RWPE1 (cell line): ENCODE measurements at regions not wholly inside any gene's neighbourhood (a gene's known extent, or its start where the extent isn't known, plus 50 kb on each side); places are given as distances from the start of the nearest gene placed in this dataset.

Experiments
- CTCF ChIA-PET: fragments of 350-600 bp; sonication (Branson Sonifier 250); formaldehyde crosslinking; extraction: SDS; loops from one replicate; lab custom pipeline; 2021; lab: Yijun Ruan, JAX
- POLR2A ChIA-PET: fragments of 400-600 bp; formaldehyde crosslinking; extraction: SDS; loops from one replicate; lab custom pipeline; 2020; ENCODE audit warnings: antibody characterized with exemption; ENCODE audit not compliant: low non-redundant PET; lab: Yijun Ruan, JAX
- DNase-seq: peaks from one replicate; pipeline ENCODE4 v3.0.0; 2012; ENCODE audit warnings: low spot score
- H3K27ac ChIP-seq: fragments of 450-650 bp; 2 replicates; pipeline ENCODE4 v1.5.1; 2017
- CTCF ChIP-seq: fragments of 450-650 bp; conservative IDR thresholded peaks from 2 replicates; pipeline ENCODE4 v1.5.1; 2017; ENCODE audit warnings: low read depth, mild to moderate bottlenecking

GRCh38 chr10:118497227-118497626 lies 98.2 kb downstream of the PRLHR start:
- H3K27ac ChIP-seq, result no peak overlapping the region
- ChIA-PET POLR2A (no interaction called here), CTCF (interaction anchor here (0.7 kb wide), 1 partner anchor 622 kb away, joined by 3 read pairs; no protein-coding TSS in a partner anchor)
- DNase-seq, result no peak
- no peak for TF ChIP-seq CTCF

- ChIA-PET POLR2A (no interaction called here), CTCF (interaction anchor here (0.7 kb wide), 1 partner anchor 621 kb away, joined by 3 read pairs; no protein-coding TSS in a partner anchor)
- no peak overlapping the region for H3K27ac ChIP-seq
- TF ChIP-seq CTCF, result no peak
- no peak for DNase-seq
Measured at GRCh38 chr10:118496525-118496924, 98.9 kb downstream of the PRLHR start.

- CTCF ChIA-PET, result interaction anchor here (1.4 kb wide), 1 partner anchor 49 kb away, joined by 4 read pairs; no protein-coding TSS in a partner anchor
- no peak for TF ChIP-seq CTCF
- DNase-seq, result no peak
- no peak overlapping the region for H3K27ac ChIP-seq
- POLR2A ChIA-PET, result interaction anchor here (0.5 kb wide), 1 partner anchor 596 kb away, joined by 8 read pairs; no protein-coding TSS in a partner anchor
Measured at GRCh38 chr10:118495499-118495898, 99.9 kb downstream of the PRLHR start.

GRCh38 chr10:118491055-118491454 lies 104.4 kb downstream of the PRLHR start:
- POLR2A ChIA-PET, result no interaction called here
- CTCF ChIA-PET, result interaction anchor here (0.6 kb wide), 1 partner anchor 50 kb away, joined by 3 read pairs; no protein-coding TSS in a partner anchor
- no peak for TF ChIP-seq CTCF
- no peak for DNase-seq
- no peak overlapping the region for H3K27ac ChIP-seq

GRCh38 chr10:118488710-118489497 lies 106.5 kb downstream of the PRLHR start:
- POLR2A ChIA-PET, result no interaction called here

GRCh38 chr10:118485641-118486040 lies 109.8 kb downstream of the PRLHR start:
- POLR2A ChIA-PET, result no interaction called here
- TF ChIP-seq CTCF, result no peak
- CTCF ChIA-PET, result interaction anchor here (0.6 to 0.8 kb wide), 2 partner anchors 26 to 235 kb away, joined by 3 read pairs; no protein-coding TSS in a partner anchor
- no peak for DNase-seq
- no peak overlapping the region for H3K27ac ChIP-seq

More at GRCh38 chr10:118488710-118489497, 106.5 kb downstream of the PRLHR start:
- no peak for TF ChIP-seq CTCF
- H3K27ac ChIP-seq, result no peak overlapping the region
- CTCF ChIA-PET, result interaction anchor here (0.7 kb wide), 1 partner anchor 54 kb away, joined by 3 read pairs; no protein-coding TSS in a partner anchor
- DNase-seq, result no peak
